GM12891 (cell line): ENCODE measurements at regions not wholly inside any gene's neighbourhood (a gene's known extent, or its start where the extent isn't known, plus 50 kb on each side); places are given as distances from the start of the nearest gene placed in this dataset.

Source experiments
- POLR2A ChIP-seq: IDR thresholded peaks from 2 replicates; pipeline ENCODE4 v1.6.1; 2011; ENCODE audit warnings: low read depth, low read length, control low read depth
- TAF1 ChIP-seq: IDR thresholded peaks from 2 replicates; pipeline ENCODE4 v1.6.1; 2011; ENCODE audit warnings: low read depth, low read length, control low read depth

GRCh38 chr9:129245276-129245675, 67.2 kb upstream of the IER5L start:
- TF ChIP-seq POLR2A (no peak), TAF1 (no peak)
